ENCODE measurements at regions not wholly inside any gene's neighbourhood (a gene's known extent, or its start where the extent isn't known, plus 50 kb on each side); places are given as distances from the start of the nearest gene placed in this dataset.

DNA sequence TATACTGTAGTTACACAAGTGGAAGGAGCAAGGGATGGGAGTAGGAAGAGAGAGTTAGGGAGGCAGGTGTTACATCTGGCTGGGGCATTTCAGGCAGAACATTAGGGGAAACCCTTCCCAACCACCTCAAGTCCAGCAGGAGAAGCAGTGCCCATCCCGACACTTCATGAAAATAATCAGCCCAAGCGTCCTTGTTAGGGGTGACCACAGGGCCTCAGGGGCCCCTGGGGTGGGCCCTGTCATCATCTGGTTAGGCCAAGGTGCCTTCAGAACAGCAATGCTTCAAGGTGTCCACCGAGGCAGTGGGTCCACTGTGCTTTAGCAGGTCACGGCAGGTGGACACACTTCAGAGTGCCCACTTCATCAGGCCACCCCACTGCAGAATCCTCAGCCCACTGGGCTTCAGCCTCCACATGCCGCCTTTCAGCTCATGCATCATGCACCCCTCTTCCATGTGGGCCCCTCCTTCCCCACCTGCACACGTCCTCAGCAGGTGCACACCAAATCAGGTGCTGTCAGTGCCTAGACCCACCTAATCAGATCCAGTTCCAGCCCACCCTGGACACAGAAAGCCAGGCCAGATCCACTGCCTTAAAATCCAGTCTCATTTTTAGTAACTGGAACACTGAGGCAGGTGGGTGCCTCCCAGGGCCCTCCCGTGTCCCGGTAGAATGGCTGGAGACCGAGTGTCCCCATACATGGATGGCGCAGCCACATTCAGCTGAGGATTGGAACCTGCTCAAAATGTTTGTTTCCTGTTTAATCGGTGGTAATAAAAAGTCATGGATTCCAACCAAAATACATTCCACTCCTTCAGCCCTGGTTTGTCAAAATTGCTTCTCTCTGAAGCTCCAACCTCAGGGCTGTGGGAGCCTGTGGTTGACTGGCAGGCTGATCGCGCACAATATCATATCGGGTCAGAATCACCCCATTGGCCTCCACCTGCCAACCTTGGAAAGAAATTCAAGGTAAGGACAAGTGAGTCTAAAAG, 99.5 kb downstream of the ANKRD60 start:
- Mint-ChIP-seq H3K27ac (no peak overlapping the region), H3K4me3 (no peak overlapping the region), H3K4me1 (peaks cover 53% of the 10 kb centered on the region), H3K9me3 (peaks cover 38% of the 10 kb centered on the region), H3K27me3 (ENCODE audit: low read depth, poor library complexity) (peaks cover 49% of the 10 kb centered on the region), H3K36me3 (ENCODE audit: low read depth) (no peaks in the 10 kb centered on the region)
- TF ChIP-seq, protein P1, sequence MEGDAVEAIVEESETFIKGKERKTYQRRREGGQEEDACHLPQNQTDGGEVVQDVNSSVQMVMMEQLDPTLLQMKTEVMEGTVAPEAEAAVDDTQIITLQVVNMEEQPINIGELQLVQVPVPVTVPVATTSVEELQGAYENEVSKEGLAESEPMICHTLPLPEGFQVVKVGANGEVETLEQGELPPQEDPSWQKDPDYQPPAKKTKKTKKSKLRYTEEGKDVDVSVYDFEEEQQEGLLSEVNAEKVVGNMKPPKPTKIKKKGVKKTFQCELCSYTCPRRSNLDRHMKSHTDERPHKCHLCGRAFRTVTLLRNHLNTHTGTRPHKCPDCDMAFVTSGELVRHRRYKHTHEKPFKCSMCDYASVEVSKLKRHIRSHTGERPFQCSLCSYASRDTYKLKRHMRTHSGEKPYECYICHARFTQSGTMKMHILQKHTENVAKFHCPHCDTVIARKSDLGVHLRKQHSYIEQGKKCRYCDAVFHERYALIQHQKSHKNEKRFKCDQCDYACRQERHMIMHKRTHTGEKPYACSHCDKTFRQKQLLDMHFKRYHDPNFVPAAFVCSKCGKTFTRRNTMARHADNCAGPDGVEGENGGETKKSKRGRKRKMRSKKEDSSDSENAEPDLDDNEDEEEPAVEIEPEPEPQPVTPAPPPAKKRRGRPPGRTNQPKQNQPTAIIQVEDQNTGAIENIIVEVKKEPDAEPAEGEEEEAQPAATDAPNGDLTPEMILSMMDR (IDR thresholded peaks at IDR 0.05): no peak
- no peak for DNase-seq

GRCh38 chr20:58127701-58128111, 100.7 kb downstream of the ANKRD60 start:
- Mint-ChIP-seq H3K4me1 (peaks cover 48% of the 10 kb centered on the region), H3K27ac (no peak overlapping the region), H3K36me3 (ENCODE audit: low read depth) (no peaks in the 10 kb centered on the region), H3K4me3 (no peak overlapping the region), H3K9me3 (peaks cover 41% of the 10 kb centered on the region), H3K27me3 (ENCODE audit: low read depth, poor library complexity) (peaks cover 44% of the 10 kb centered on the region)
- TF ChIP-seq, protein P1 (IDR thresholded peaks at IDR 0.05): no peak
- no peak for DNase-seq

GRCh38 chr20:58125726-58126125, 102.7 kb downstream of the ANKRD60 start:
- H3K27ac Mint-ChIP-seq: no peak overlapping the region
- no peak for DNase-seq
- no peak overlapping the region for H3K4me3 Mint-ChIP-seq
- H3K27me3 Mint-ChIP-seq (ENCODE audit: low read depth, poor library complexity): peaks cover 32% of the 10 kb centered on the region
- TF ChIP-seq, protein P1 (IDR thresholded peaks at IDR 0.05): no peak
- no peaks in the 10 kb centered on the region for H3K36me3 Mint-ChIP-seq (ENCODE audit: low read depth)
- peaks cover 41% of the 10 kb centered on the region for H3K9me3 Mint-ChIP-seq
- peaks cover 31% of the 10 kb centered on the region for H3K4me1 Mint-ChIP-seq

GRCh38 chr20:58117944-58118343, 110.5 kb downstream of the ANKRD60 start:
- Mint-ChIP-seq H3K27ac (no peak overlapping the region), H3K27me3 (ENCODE audit: low read depth, poor library complexity) (peaks cover 15% of the 10 kb centered on the region), H3K36me3 (ENCODE audit: low read depth) (no peaks in the 10 kb centered on the region), H3K4me3 (no peak overlapping the region), H3K9me3 (peaks cover 42% of the 10 kb centered on the region), H3K4me1 (no peaks in the 10 kb centered on the region)
- DNase-seq: no peak
- TF ChIP-seq, protein P1 (IDR thresholded peaks at IDR 0.05): no peak

DNA sequence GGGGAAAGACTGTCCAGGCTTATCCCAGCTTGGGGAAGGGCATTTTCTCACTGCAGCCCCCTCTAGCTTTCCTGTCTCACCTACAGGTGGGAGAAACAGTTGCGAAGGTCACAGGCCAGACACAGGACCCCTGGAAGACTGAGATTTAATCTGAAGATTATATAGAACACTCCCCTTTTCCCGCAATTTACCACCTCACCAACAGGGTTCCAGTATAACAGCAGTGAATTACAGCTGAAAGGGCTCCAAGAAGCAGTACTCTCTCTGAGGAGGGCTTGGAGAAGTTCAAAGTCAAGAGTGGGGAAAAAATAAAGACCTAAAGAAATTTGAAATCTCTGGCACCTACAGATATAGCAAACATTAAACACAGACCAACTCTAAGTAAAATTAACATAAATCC, 111.9 kb downstream of the ANKRD60 start:
- Mint-ChIP-seq H3K27ac (no peak overlapping the region), H3K9me3 (peaks cover 42% of the 10 kb centered on the region), H3K4me3 (no peak overlapping the region), H3K27me3 (ENCODE audit: low read depth, poor library complexity) (peaks cover 12% of the 10 kb centered on the region), H3K36me3 (ENCODE audit: low read depth) (no peaks in the 10 kb centered on the region), H3K4me1 (peaks cover 3% of the 10 kb centered on the region)
- no peak for DNase-seq
- TF ChIP-seq, protein P1 (IDR thresholded peaks at IDR 0.05): no peak
